Stimulated activated effector memory CD8-positive, alpha-beta T cell treated with anti-CD3 and anti-CD28 coated beads, Interleukin-12 subunit alpha, Interleukin-12 subunit beta, amount 100 ng/mL, for 72 hours (primary cell): ENCODE measurements at regions not wholly inside any gene's neighbourhood (a gene's known extent, or its start where the extent isn't known, plus 50 kb on each side); places are given as distances from the start of the nearest gene placed in this dataset.
A peak's percentile ranks its signal among the peaks of the same experiment; 100 is the strongest.
"Not testable (repeated sequence)": the region's sequence is repeated elsewhere in the genome, so short reads cannot be mapped to it uniquely, and the experiment has no call there.

ENCODE experiments used
- ATAC-seq: fragments of 150-1000 bp; cut with Tn5 transposase; 2 replicates; pipeline ENCODE4 v1.10.0; 2021
- DNase-seq, 2 donors: peaks; one replicate each; pipeline ENCODE4 v3.0.0; 2021 to 2022; ENCODE audit warnings: low spot score in 2 of 2
- H3K27ac Mint-ChIP-seq: one replicate; pipeline ENCODE4 v1.8.0; 2022; ENCODE audit warnings: mild to moderate bottlenecking, mixed read lengths
- H3K36me3 Mint-ChIP-seq: one replicate; pipeline ENCODE4 v1.8.0; 2022; ENCODE audit warnings: mild to moderate bottlenecking, mixed read lengths
- H3K4me1 Mint-ChIP-seq: one replicate; pipeline ENCODE4 v1.8.0; 2022; ENCODE audit warnings: mixed read lengths
- H3K4me3 Mint-ChIP-seq: one replicate; pipeline ENCODE4 v1.8.0; 2022; ENCODE audit warnings: mild to moderate bottlenecking, mixed read lengths
- H3K9me3 Mint-ChIP-seq: one replicate; pipeline ENCODE4 v1.8.0; 2022; ENCODE audit warnings: mixed read lengths

DNA sequence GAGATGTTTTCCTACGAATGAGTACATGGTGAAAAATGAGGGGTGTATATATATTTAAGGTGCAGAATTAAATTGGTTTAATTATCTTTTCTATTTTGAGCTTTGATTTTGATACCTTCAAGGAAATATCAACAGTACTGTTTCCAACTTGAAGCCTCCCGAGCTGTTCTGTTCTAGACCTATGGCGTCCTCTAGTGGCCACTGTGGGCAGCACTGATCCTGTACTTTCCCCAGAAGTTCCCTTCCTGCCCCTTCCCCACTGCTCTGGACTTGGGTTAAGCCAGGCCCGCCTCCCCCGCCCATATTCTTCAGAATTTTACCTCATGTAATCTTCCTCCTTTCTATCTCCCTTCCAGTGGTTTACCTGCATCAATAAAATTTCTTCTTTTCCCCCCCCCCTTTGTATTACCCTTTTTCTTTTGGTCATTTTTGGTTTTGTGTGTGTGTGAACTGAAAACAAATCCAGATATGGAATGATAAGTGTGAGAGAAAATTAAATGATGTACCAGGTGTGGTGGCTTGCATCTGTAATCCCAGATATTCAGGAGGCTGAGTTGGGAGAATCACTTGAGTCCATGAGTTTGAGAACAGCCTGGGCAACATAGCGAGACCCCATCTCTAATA is 1643.5 kb downstream of the TP53TG3F start:
- DNase-seq (no peak), ATAC-seq (no peak)
- Mint-ChIP-seq H3K27ac (no peak overlapping the region), H3K9me3 (peaks cover 11% of the 10 kb centered on the region), H3K4me3 (no peak overlapping the region), H3K36me3 (no peaks in the 10 kb centered on the region), H3K4me1 (no peaks in the 10 kb centered on the region)

DNA sequence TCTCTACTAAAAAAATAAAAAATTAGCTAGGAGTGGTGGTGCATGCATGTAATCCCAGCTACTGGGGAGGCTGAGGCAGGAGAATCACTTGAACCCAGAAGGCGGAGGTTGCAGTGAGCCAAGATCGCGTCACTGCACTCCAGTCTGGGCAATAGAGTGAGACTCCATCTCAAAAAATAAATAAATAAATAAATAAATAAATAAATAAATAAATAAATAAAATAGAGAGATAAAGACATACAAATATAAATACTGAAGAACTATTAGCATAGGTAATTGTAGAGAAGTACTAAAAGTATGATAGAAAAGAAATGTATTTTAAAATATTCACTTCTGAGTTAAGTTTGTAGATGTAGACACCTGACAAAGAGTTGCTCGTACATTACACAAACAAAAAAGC is 1652.4 kb downstream of the TP53TG3F start:
- not testable (repeated sequence) for H3K36me3 Mint-ChIP-seq, H3K4me1 Mint-ChIP-seq, H3K27ac Mint-ChIP-seq, ATAC-seq, DNase-seq, H3K4me3 Mint-ChIP-seq
- peaks cover 13% of the 10 kb centered on the region for H3K9me3 Mint-ChIP-seq

- H3K36me3 Mint-ChIP-seq = no peaks in the 10 kb centered on the region
- no peaks in the 10 kb centered on the region for H3K4me1 Mint-ChIP-seq
- peaks cover 8% of the 10 kb centered on the region for H3K9me3 Mint-ChIP-seq
- no peak for DNase-seq
- H3K27ac Mint-ChIP-seq = no peak overlapping the region
- H3K4me3 Mint-ChIP-seq = no peak overlapping the region
- ATAC-seq = no peak
Measured at GRCh38 chr16:35131429-35131828, 1672.0 kb downstream of the TP53TG3F start.

DNA sequence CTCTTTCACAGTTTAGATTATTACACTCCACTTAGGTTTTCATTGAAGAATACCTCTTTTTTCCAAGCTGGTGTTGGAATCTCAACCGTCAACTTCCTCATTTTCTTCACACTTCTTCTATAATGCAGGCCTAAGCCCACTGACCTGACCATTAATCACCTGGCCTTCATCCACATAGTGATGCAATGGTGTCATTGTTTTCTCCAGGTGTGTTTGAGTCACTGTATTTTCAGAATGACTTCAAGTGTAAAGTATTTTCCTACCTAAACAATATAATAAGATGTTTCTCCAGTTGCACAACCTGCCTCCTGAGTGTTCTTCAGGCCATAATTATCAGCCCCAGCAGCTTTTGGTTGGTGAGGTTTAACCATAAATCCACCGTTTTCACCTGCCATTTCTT is 1675.1 kb downstream of the TP53TG3F start:
- H3K9me3 Mint-ChIP-seq = peaks cover 6% of the 10 kb centered on the region
- ATAC-seq (no peak), DNase-seq (no peak)
- no peaks in the 10 kb centered on the region for H3K4me1 Mint-ChIP-seq
- H3K27ac Mint-ChIP-seq = no peak overlapping the region
- no peaks in the 10 kb centered on the region for H3K36me3 Mint-ChIP-seq
- no peak overlapping the region for H3K4me3 Mint-ChIP-seq

DNA sequence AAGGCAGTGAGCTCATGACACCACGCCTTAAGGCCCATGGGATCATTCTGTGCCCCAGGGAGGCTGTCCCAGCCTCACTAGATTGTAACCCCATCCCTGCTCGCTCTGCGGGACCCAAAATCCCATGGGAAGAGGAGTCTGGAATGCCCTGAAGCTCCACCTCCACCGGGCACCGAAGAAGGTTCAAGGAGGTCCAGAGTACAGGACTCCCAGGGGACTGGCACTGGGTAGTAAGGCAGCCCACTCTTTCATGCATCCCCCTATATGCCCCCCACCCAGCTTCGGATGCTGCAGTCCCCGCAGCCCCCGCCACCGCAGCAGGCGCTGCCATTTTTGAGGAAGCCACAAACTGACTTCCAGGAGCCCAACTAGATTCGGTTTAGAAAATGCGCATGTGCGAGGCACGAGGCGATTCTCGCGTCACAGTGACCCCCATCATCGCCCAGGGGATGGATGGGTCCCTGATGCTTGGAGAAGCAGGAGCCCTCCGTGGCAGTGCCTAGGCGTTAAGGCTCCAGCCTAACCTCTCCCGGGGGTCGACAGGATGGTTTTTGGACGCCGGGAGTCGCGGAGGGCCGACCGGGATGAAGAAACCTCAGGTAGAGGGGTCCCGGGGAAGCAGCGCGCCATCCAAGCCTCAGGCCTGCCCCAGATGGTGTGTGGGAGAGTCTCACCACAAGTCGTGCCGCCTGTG is 1681.0 kb downstream of the TP53TG3F start:
- Mint-ChIP-seq H3K4me1 (no peaks in the 10 kb centered on the region), H3K36me3 (no peaks in the 10 kb centered on the region), H3K4me3 (no peak overlapping the region), H3K9me3 (peaks cover 15% of the 10 kb centered on the region), H3K27ac (no peak overlapping the region)
- DNase-seq (no peak), ATAC-seq (peak; percentile 32)

DNA sequence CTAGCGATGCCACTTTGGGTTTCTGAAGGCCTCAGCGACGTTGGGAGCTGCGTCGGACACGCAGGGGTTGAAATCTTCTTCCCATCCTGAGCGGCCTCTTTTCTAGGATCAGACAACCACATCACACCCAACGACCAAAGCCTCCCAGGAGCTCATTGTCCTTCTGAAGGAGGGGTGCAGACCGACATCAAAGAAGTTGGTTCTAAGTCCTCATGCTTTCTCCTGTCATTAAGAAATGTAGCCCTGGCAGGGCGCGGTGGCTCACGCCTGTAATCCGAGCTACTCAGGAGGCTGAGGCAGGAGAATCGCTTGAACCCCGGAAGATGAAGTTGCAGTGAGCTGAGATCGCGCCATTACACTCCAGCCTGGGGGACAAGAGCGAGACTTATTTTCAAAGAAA is 1681.9 kb downstream of the TP53TG3F start:
- H3K27ac Mint-ChIP-seq = no peak overlapping the region
- no peaks in the 10 kb centered on the region for H3K36me3 Mint-ChIP-seq
- no peak overlapping the region for H3K4me3 Mint-ChIP-seq
- ATAC-seq (no peak), DNase-seq (no peak)
- peaks cover 17% of the 10 kb centered on the region for H3K9me3 Mint-ChIP-seq
- no peaks in the 10 kb centered on the region for H3K4me1 Mint-ChIP-seq

DNA sequence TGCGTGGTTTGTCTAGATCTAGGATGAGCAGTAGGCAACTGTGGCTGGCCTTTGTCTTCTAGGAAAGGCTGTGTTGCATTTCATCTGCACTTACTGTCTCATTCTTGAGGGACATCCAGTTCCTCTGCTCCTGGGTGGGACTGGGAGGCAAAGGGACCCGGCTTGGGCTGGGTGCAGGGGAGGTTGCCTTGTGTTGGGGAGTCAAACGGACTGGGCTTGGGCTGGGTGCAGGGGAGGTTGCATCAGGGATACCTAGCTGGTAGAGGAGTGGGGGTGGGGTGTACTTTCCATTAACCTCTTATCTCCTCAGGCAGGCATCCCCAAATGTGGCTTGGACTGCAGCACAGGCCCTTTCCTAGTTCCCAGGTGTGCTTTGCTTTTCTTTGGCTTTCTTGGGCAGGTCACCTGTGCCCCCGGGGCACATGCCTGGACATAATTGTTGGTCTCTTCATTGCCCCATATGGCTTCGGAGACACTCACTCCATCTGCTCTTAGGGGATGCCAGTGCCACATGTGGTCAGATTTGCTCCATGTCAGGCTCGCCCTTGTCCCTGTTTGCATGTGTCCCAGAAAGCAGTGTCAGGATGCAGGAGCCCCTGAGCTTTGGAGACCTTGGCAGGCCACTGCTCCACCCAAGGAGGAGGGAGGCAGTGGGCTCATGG is 1682.9 kb downstream of the TP53TG3F start:
- peaks cover 18% of the 10 kb centered on the region for H3K9me3 Mint-ChIP-seq
- no peaks in the 10 kb centered on the region for H3K4me1 Mint-ChIP-seq

GRCh38 chr16:35142809-35143192 is 1683.4 kb downstream of the TP53TG3F start:
- ATAC-seq = no peak
- Mint-ChIP-seq H3K36me3 (no peaks in the 10 kb centered on the region), H3K9me3 (peaks cover 16% of the 10 kb centered on the region), H3K27ac (no peak overlapping the region), H3K4me3 (no peak overlapping the region), H3K4me1 (no peaks in the 10 kb centered on the region)
- no peak for DNase-seq

More for the DNA sequence above, 1682.9 kb downstream of the TP53TG3F start:
- H3K4me3 Mint-ChIP-seq = no peak overlapping the region
- H3K27ac Mint-ChIP-seq = no peak overlapping the region
- no peak for ATAC-seq
- DNase-seq = no peak
- no peaks in the 10 kb centered on the region for H3K36me3 Mint-ChIP-seq

GRCh38 chr16:35144212-35144932 is 1685.0 kb downstream of the TP53TG3F start:
- Mint-ChIP-seq H3K4me1 (no peaks in the 10 kb centered on the region), H3K27ac (no peak overlapping the region), H3K36me3 (no peaks in the 10 kb centered on the region), H3K4me3 (no peak overlapping the region), H3K9me3 (peaks cover 16% of the 10 kb centered on the region)
- ATAC-seq (no peak), DNase-seq (no peak)

DNA sequence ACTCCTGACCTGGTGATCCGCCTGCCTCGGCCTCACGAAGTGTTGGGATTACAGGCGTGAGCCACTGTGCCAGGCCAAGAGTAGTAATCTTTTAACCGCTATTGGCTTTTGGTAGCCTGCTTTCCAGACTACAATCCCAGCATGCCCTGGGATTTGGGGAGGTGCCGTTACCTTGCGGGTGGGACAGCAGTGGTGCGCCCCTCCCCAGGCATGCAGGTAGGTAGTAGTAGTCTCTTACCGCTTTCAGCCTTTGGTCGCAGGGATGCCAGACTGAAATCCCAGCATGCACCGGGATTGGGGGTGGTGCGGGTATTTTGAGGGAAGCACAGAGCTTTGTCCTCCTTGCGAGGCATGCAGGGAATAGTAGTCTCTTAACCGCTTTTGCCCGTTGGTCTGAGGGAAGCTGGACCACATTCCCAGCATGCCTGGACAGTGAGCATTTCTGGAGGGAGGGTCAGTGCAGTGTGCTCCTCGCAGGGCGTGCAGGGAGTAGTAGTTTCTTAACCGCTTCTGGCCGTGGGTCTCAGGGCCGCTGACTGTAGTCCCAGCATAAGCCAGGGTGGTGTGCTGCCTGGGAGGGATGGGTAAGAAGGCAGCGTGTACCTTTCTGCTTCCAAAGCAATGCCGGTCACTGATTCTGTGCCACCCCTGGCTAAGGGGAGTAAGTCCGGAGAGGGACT is 1686.8 kb downstream of the TP53TG3F start:
- Mint-ChIP-seq H3K9me3 (peaks cover 14% of the 10 kb centered on the region), H3K4me1 (no peaks in the 10 kb centered on the region), H3K4me3 (no peak overlapping the region), H3K27ac (no peak overlapping the region), H3K36me3 (no peaks in the 10 kb centered on the region)
- no peak for DNase-seq
- ATAC-seq = no peak

GRCh38 chr16:35146723-35147458 is 1687.5 kb downstream of the TP53TG3F start:
- no peak for ATAC-seq
- peaks cover 19% of the 10 kb centered on the region for H3K9me3 Mint-ChIP-seq

GRCh38 chr16:35147556-35148504 is 1688.4 kb downstream of the TP53TG3F start:
- peaks cover 18% of the 10 kb centered on the region for H3K9me3 Mint-ChIP-seq
- H3K4me1 Mint-ChIP-seq = no peaks in the 10 kb centered on the region
- H3K27ac Mint-ChIP-seq = no peak overlapping the region

More at GRCh38 chr16:35146723-35147458, 1687.5 kb downstream of the TP53TG3F start:
- no peaks in the 10 kb centered on the region for H3K36me3 Mint-ChIP-seq
- no peaks in the 10 kb centered on the region for H3K4me1 Mint-ChIP-seq
- no peak overlapping the region for H3K4me3 Mint-ChIP-seq
- DNase-seq = no peak
- H3K27ac Mint-ChIP-seq = no peak overlapping the region

DNA sequence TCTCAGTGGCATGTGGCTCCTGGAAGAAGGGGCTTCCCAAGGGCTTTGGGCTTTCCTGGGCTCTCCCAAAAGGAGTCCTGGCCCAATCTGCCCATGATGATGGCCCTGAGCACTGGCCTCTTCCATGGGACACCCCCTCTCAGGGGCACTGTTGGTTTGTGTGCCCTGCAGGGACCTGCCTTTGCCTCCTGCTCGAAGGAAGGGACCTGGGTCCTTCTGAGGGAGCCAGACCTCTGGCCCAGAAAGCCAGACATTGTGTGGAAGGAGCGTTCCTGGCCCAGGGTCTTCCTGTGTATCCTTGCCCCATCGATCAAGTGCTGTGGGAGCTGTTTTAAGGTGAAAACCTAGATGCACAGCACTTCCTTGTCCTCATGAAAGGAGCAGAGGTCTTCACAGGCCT is 1689.3 kb downstream of the TP53TG3F start:
- Mint-ChIP-seq H3K4me1 (no peaks in the 10 kb centered on the region), H3K9me3 (peaks cover 20% of the 10 kb centered on the region), H3K4me3 (no peak overlapping the region), H3K27ac (no peak overlapping the region), H3K36me3 (no peaks in the 10 kb centered on the region)
- no peak for ATAC-seq
- DNase-seq = no peak

More at GRCh38 chr16:35147556-35148504, 1688.4 kb downstream of the TP53TG3F start:
- H3K36me3 Mint-ChIP-seq = no peaks in the 10 kb centered on the region
- ATAC-seq (no peak), DNase-seq (no peak)
- H3K4me3 Mint-ChIP-seq = no peak overlapping the region

GRCh38 chr16:35149550-35149949 is 1690.1 kb downstream of the TP53TG3F start:
- ATAC-seq (no peak), DNase-seq (no peak)
- H3K9me3 Mint-ChIP-seq = peaks cover 19% of the 10 kb centered on the region
- no peaks in the 10 kb centered on the region for H3K4me1 Mint-ChIP-seq
- no peak overlapping the region for H3K4me3 Mint-ChIP-seq
- no peaks in the 10 kb centered on the region for H3K36me3 Mint-ChIP-seq
- no peak overlapping the region for H3K27ac Mint-ChIP-seq
